GM18909 (cell line): ENCODE measurements at regions not wholly inside any gene's neighbourhood (a gene's known extent, or its start where the extent isn't known, plus 50 kb on each side); places are given as distances from the start of the nearest gene placed in this dataset.
"Not testable (repeated sequence)": the region's sequence is repeated elsewhere in the genome, so short reads cannot be mapped to it uniquely, and the experiment has no call there.

Experiments used
- ATAC-seq: cut with Tn5 transposase; IDR thresholded peaks from one replicate; pipeline ENCODE4 v1.9.1; 2021; ENCODE audit warnings: mild to moderate bottlenecking; ENCODE audit not compliant: unreplicated experiment, poor library complexity

- ATAC-seq = no peak
Measured at GRCh38 chr2:226487573-226487972, 312.0 kb downstream of the IRS1 start.

DNA sequence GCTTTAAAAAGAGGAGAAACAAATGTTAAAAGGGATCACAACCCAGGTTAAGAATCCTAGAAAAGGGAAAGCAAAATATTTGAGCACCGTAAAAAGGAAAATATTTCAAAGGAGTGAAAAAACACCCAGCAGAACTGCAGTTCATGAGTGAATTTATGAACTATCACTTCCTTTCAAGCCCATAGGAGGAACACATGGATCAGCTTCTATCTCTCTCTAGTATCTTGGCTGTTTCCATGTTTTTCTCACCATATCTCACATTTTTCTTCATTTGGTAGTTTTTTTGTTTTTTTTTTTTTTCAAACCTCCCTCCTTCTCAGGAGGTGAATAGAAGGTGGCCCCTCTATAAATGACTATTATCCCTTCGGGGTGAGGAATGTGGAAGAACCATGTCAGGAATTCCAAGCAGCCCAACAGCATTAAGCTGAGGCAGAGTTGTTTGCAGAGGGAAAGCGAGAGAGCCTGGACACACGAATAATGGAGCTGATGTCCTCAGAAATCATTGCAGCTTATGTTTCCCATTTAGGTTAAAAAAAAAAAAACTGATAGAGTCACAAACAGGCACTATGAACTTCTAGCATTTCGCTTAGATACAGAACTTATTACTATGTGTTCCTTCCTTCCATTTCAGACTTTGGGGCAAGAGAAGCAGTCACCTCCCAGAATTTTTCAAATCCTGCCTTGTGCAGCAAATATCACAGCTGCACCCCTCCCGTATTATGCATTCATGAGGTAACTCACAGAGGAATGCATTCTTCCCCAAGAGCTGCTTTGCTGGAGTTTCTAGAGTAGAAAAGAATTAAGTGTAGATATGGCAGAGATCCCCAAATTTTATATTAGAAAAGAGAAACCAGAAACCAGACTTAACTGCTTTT, 315.6 kb downstream of the IRS1 start:
- ATAC-seq = no peak

DNA sequence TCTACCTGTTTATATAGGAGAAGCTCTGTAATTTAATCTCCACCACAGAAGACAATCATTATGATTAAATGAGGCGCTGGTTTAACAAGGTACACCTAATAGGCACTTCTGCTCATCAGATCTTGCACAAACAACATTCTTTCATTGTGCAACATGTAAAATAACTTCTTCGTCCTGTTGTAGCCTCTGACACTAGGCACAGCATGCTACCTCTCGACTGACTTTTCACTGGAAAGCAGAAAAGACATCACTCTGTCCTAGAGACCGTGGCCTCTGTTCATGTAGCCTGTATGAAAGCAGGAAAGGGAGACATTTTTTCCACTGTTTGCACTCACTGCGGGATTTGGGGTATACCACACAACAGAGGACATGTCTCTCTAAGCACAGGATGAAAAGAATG, 316.5 kb downstream of the IRS1 start:
- ATAC-seq = no peak

- ATAC-seq = no peak
Measured at GRCh38 chr2:226478109-226478809, 321.4 kb downstream of the IRS1 start.

DNA sequence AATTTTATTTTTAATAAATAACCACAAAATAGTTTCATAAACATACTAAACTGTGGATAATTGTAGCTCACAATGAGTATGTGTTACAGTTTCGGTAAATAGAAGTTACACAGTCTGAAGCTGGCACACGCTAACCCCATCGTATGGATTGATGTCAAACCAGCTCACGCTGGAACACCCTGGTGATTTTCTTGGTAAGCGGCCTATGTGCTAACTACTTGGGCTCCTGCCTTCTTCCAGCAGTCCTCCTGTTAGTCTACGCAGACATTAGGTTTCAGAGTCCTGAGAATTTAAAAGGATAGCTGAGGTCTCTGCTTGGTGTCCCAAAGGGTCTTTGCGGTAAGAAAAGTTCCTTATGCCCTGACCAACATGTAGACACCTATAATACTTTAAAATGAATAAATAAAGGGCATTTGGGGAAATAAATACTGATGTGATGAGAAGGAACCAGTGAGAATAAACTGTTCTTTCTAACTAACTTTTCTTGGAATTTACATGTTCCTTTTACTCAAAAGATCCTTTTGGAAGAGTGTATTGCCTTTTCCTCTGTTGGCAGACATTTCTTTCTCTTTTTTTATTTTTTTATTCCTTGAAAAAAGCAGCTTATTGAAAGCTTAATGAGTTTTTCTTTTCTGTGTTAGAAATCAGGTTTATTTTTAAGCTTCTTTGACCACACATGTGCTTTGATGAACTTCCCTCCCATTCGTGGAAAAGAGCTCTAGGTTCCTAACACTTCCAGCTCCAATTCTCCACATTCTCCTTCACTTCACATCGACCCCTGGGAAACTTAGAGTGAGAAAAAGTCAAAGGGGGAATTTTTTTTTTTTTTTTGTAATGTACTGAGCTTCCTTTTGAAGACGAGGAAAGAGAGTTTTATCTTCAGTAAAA, 322.2 kb downstream of the IRS1 start:
- ATAC-seq = no peak

DNA sequence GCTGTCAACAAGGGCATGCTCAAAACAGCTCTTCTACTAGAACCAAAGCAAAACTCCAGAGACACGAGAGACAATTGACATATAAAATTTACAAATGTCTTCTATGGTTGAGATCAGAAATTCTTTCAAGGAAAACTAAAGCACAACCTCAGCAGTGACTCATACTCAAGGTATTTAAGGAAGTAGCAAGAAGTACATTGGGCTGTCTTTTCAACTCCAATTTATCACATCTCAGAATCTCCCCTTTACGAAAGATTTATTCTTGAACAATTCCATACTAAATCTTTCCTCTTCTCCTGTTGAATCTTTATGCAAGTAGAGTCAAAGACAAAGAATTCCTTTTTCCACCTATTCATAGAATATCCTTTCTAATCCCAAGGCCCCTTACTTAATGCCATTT, 324.0 kb downstream of the IRS1 start:
- no peak for ATAC-seq

GRCh38 chr2:226474131-226474530, 325.5 kb downstream of the IRS1 start:
- no peak for ATAC-seq

GRCh38 chr2:226471987-226472470, 327.6 kb downstream of the IRS1 start:
- no peak for ATAC-seq

DNA sequence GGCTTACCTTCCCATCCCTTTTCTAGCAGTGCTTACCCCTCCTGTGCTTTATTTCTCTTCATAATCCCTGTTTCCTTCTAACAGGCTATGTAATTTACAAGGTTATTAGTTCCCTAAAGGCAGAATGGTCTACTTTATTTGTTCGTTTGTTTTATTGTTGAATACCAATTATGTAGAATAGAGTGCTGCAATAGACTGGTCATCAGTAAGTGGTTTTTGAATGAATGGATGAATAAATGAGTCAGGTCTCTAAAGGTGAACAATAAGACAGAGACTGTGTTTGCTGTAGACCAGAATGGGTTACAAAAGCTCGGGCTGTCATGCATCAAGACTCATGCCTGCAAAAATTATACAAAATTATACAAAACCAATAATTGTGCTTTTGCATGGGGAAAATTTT, 332.0 kb downstream of the IRS1 start:
- no peak for ATAC-seq

- ATAC-seq = no peak
Measured at GRCh38 chr2:226467221-226467620, 332.4 kb downstream of the IRS1 start.

- no peak for ATAC-seq
Measured at GRCh38 chr2:226466589-226466988, 333.0 kb downstream of the IRS1 start.

- ATAC-seq = no peak
Measured at GRCh38 chr2:226466124-226466523, 333.5 kb downstream of the IRS1 start.

DNA sequence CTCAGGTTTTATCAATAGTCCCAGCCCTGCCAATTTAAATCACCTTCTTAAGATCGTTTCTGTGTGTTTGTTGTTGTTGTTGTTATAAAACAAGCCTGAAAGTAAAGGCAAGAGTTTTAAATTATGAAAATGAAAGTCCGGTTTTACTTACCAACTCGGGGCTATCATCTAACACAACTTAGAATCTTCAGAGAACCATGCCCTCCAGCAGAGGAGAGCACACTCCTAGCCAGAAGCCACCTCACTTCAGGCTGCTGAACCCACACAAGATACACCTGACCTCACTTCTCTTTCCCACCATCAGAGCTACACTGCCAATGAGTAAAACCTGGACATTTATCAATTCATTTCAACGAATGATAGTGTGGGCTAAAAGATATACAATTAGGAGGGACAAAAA, 335.2 kb downstream of the IRS1 start:
- no peak for ATAC-seq

GRCh38 chr2:226463154-226463553, 336.5 kb downstream of the IRS1 start:
- ATAC-seq = no peak

- ATAC-seq = no peak
Measured at GRCh38 chr2:226461981-226462380, 337.6 kb downstream of the IRS1 start.

- ATAC-seq = not testable (repeated sequence)
Measured at GRCh38 chr2:226456144-226456543, 343.5 kb downstream of the IRS1 start.

- no peak for ATAC-seq
Measured at GRCh38 chr2:226452768-226453167, 346.9 kb downstream of the IRS1 start.

DNA sequence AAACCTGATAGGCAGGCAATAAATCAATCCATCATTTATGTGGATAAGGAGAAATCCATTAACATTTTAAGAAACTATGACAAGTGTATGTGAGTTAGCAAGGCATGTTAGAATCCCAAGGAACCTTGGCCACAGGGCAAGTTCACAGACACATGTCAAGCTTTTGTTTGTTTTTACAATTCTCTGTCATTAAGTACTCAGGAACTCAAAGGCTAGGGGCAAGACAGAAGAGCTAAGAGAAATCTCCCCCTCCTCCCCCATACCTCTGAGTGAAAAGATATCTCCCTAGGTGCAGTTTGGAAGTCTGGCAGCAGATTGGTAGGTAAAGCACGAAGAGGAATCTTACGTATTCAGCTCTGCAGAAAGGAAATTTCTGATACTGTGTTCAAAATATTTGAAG, 348.1 kb downstream of the IRS1 start:
- ATAC-seq = no peak

GRCh38 chr2:226450141-226450540, 349.5 kb downstream of the IRS1 start:
- ATAC-seq = no peak
